A549 (cell line): ENCODE measurements at regions not wholly inside any gene's neighbourhood (a gene's known extent, or its start where the extent isn't known, plus 50 kb on each side); places are given as distances from the start of the nearest gene placed in this dataset.

Experiments
- CHD4 ChIP-seq: fragments of 200-600 bp; sonication (generic); IDR thresholded peaks from 2 replicates; pipeline ENCODE4 v1.6.1; 2016; ENCODE audit warnings: antibody characterized with exemption, mild to moderate bottlenecking, borderline replicate concordance
- CTCF ChIP-seq: fragments of >200 bp; sonication (Bioruptor Twin); formaldehyde crosslinking; IDR thresholded peaks from 3 replicates; pipeline ENCODE4 v1.5.1; 2016
- ZSCAN20 ChIP-seq: fragments of 250-450 bp; sonication (Bioruptor Pico); IDR thresholded peaks from 2 replicates; pipeline ENCODE4 v1.8.0; 2022; ENCODE audit warnings: mild to moderate bottlenecking, moderate library complexity

GRCh38 chr4:123520325-123520724 is 123.7 kb downstream of the SPRY1 start:
- TF ChIP-seq CTCF (no peak), CHD4 (no peak), ZSCAN20 (CRISPR knock-in tag) (no peak)
